ENCODE measurements at regions not wholly inside any gene's neighbourhood (a gene's known extent, or its start where the extent isn't known, plus 50 kb on each side); places are given as distances from the start of the nearest gene placed in this dataset.

GRCh38 chr11:101786421-101786820, 128.4 kb upstream of the CEP126 start:
- TF ChIP-seq EZH2phosphoT487 (IDR thresholded peaks at IDR 0.05; ENCODE audit: borderline replicate concordance) = no peak
- TF ChIP-seq CBX3 (IDR thresholded peaks at IDR 0.05; ENCODE audit: low read depth) = no peak
- no peak for TF ChIP-seq EZH2 (IDR thresholded peaks at IDR 0.05)
- no peak for TF ChIP-seq SIN3A (IDR thresholded peaks at IDR 0.05; ENCODE audit: low read depth)
- TF ChIP-seq SP1 (IDR thresholded peaks at IDR 0.05; ENCODE audit: low read depth) = no peak
- no peak for TF ChIP-seq CTCF (IDR thresholded peaks at IDR 0.05 in 2 of 3, conservative IDR thresholded peaks at IDR 0.05 in 1 of 3; ENCODE audit: borderline replicate concordance in 1 of 3, insufficient read depth in 1 of 3, low read depth in 2 of 3, low read length in 2 of 3)
- TF ChIP-seq POLR2A (IDR thresholded peaks at IDR 0.05; ENCODE audit: borderline replicate concordance, extremely low read depth, insufficient read depth, insufficient read length) = no peak
- TF ChIP-seq MAX (IDR thresholded peaks at IDR 0.05) = no peak
